HEK293 (cell line): ENCODE measurements at regions not wholly inside any gene's neighbourhood (a gene's known extent, or its start where the extent isn't known, plus 50 kb on each side); places are given as distances from the start of the nearest gene placed in this dataset.

Source experiments
- CTCF ChIP-seq: fragments of 450-650 bp; formaldehyde crosslinking; IDR thresholded peaks from 2 replicates; pipeline ENCODE4 v1.5.1; 2016; ENCODE audit warnings: missing biosample characterization, missing genetic modification characterization
- PRDM10 ChIP-seq: fragments of 450-650 bp; formaldehyde crosslinking; IDR thresholded peaks from 2 replicates; pipeline ENCODE4 v1.5.1; 2016; ENCODE audit warnings: missing biosample characterization, missing genetic modification characterization
- ZSCAN5A ChIP-seq: fragments of 450-650 bp; formaldehyde crosslinking; IDR thresholded peaks from 2 replicates; pipeline ENCODE4 v1.5.1; 2016; ENCODE audit warnings: missing biosample characterization, missing genetic modification characterization

DNA sequence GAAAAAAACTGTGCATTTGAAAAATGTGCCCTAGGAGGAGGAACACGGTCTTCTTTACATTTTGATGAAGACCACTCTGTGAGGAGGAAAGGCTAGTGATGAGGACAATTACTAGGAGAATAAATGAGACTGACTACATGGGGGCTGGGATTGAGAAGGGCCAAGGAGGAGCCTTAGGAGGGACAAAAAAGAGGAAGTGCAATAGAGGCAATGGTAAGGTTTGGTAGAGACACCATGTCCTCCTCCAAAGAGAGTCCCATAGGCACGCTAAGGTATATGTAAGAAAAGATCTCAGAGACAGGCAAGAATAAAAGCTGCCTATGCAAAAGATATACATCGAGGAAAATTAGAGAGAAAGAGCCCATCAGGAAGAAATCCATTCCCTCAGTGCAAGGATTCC, 336.5 kb upstream of the SFRP2 start:
- TF ChIP-seq ZSCAN5A (tag by site-specific recombination) (no peak), CTCF (tag by site-specific recombination) (no peak), PRDM10 (tag by site-specific recombination) (no peak)
